SK-MEL-5 (cell line): ENCODE measurements at regions not wholly inside any gene's neighbourhood (a gene's known extent, or its start where the extent isn't known, plus 50 kb on each side); places are given as distances from the start of the nearest gene placed in this dataset.
"Not testable (repeated sequence)": the region's sequence is repeated elsewhere in the genome, so short reads cannot be mapped to it uniquely, and the experiment has no call there.

ENCODE experiments used
- DNase-seq: peaks from one replicate; pipeline ENCODE4 v3.0.0-alpha.2; 2016; ENCODE audit warnings: low read depth, low spot score
- in situ Hi-C: cut with HindIII; loops from 2 replicates; pipeline ENCODE4 v1.10.0; 2016; ENCODE audit warnings: low sequenced_read_pairs, high pct_unique_total_duplicates, low pct_unique_long_range_greater_than_20kb

- no peak for DNase-seq
- in situ Hi-C loops, result no loop called here
These were observed 344.3 kb downstream of the GADD45G start for GRCh38 chr9:89949111-89949510.

GRCh38 chr9:89951675-89952074, 346.9 kb downstream of the GADD45G start:
- DNase-seq, result no peak
- in situ Hi-C loops, result no loop called here

DNA sequence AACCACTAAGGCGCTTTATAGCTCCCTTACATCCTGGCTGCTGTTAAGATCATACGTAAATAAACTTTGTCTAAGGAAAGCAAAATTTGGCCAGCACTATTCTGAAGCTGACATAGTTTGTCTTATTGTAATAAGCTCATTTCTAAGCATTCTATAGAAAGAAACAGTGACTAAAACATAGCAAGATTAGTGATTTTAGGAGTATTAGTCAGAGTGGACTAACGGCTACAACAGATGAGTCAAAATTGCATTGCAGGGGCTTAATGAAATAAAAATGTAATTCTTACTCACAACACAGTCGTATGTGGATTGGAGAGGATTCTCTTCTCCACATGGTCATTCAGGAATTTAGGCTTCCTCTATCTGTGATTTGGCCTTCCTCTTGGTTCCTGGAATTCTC, 347.6 kb downstream of the GADD45G start:
- no peak for DNase-seq
- in situ Hi-C loops, result no loop called here

DNA sequence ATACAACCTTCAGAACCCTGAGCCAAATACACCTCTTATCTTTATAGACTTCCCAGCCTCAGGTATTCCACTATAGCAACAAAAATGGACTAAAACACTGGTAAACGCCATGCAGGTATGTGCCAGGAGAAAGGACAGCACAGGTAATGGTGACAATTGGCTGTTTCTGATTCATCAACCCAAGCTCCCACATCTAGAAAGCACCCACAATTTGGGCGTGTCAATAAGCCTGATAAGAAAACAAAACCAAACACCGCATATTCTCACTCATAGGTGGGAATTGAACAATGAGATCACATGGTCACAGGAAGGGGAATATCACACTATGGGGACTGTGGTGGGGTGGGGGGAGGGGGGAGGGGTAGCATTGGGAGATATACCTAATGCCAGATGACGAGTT, 348.5 kb downstream of the GADD45G start:
- DNase-seq, in situ Hi-C loops: not testable (repeated sequence)

- no peak for DNase-seq
- in situ Hi-C loops, result no loop called here
These were observed 349.2 kb downstream of the GADD45G start for GRCh38 chr9:89953824-89954615.

- in situ Hi-C loops, result no loop called here
These were observed 350.3 kb downstream of the GADD45G start for GRCh38 chr9:89955144-89955543.

GRCh38 chr9:89955626-89956025, 350.8 kb downstream of the GADD45G start:
- no peak for DNase-seq
- in situ Hi-C loops, result no loop called here

More at GRCh38 chr9:89955144-89955543, 350.3 kb downstream of the GADD45G start:
- no peak for DNase-seq

DNA sequence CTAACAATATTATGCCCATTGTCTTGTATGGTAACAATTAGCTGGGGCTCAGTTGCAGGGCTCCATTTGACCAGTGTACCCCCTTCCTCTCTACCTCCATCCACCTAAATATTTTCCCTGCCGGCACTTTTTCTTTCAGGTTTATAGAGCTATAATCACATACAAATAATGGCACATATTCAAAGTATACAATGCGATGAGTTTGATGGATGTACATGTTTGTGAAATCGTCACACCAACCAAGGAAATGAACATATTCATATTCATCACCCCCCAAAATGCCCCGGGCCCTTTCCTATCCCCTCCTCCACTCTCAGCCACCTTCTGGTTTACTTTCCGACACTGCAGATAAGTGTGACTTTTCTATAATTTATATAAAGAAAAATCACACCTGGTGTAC, 351.5 kb downstream of the GADD45G start:
- DNase-seq, result no peak
- in situ Hi-C loops, result no loop called here

GRCh38 chr9:89956907-89957306, 352.1 kb downstream of the GADD45G start:
- DNase-seq, result no peak
- in situ Hi-C loops, result no loop called here

- in situ Hi-C loops, result no loop called here
- no peak for DNase-seq
These were observed 353.3 kb downstream of the GADD45G start for GRCh38 chr9:89958086-89958485.

- no peak for DNase-seq
- in situ Hi-C loops, result no loop called here
These were observed 357.0 kb downstream of the GADD45G start for GRCh38 chr9:89961616-89962341.

DNA sequence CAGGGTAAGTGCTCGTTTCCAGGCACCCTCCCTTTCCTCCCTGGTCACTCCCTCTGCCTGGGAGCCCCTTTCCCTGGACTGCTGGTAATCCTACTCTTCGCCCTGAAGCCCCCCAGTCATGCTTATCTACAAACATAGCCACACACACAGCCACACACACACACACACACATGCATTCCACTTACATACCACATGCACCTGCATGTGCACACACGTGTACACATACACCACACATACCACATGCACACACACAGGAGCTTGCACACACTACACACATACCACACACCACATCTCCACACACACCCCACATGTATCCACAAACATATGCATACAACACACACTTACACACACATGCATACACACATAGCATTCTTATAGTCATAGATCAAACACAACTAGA, 358.5 kb downstream of the GADD45G start:
- DNase-seq, result no peak
- in situ Hi-C loops, result no loop called here

DNA sequence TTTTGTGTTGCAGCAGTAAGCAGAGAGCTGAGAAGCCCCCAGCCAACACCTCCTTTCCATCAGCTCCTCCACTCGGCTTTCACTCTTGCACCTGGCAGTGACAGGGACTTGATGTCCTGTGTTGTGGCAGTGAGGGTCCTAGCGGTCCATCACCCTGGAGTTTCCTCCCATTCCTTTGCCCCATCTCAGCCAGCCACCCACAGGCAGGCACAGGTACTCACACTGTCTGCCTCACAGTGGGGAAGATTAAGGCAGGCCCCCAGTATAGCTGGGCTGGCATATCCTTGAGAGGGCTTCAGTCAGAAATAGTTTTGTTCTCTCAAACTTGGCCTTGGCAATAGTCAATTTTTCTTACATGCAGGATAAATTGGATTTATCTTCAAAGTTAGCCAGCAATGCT, 362.7 kb downstream of the GADD45G start:
- in situ Hi-C loops, result no loop called here
- DNase-seq, result no peak

DNA sequence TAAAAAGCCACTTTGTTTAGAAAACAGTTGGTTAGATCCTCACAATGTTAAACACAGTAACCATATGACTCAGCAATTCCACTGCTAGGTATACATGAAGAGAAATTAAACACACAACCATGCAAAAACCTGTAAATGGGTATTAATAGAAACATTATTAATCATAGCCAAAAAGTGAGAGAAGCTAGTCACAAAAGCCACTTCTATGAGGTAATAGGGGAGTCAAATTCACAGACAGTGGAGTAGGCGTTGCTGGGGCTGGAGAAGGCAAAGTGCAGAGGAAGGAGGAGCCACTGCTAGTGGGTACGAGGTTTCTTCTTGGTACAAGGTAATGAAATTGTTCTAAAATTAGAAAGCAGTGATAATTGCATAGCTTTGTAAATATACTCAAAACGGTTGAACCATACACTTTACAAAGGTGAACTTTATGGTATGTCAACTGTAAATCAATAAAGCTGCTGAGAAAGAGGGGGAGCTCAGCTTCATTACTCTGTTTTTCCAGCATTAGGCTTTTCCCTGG, 364.4 kb downstream of the GADD45G start:
- in situ Hi-C loops, result no loop called here
- DNase-seq, result no peak

- in situ Hi-C loops, result no loop called here
- DNase-seq, result no peak
These were observed 365.2 kb downstream of the GADD45G start for GRCh38 chr9:89969881-89970639.

DNA sequence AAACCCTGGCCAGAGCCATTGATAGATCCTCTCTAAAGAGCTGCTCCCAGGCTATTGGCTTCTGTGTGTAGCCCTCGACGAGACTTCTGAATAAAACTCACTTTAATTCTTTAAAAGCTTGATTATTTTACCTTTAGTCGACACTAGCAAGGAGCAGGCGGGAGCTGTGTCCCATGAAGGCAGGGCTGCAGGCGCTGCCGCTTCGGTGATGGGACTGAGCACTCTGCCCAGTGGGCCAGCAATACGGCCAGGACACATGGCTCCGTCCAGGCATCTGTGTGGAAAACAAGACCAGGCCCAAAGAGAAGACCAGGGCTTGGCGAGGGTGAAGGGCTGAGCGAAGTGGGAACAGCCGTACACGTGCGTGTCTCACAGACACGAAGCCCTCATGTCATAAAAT, 365.9 kb downstream of the GADD45G start:
- no peak for DNase-seq
- in situ Hi-C loops, result no loop called here

GRCh38 chr9:89972535-89972934, 367.7 kb downstream of the GADD45G start:
- DNase-seq, result no peak
- in situ Hi-C loops, result no loop called here

- in situ Hi-C loops, result no loop called here
- no peak for DNase-seq
These were observed 369.8 kb downstream of the GADD45G start for GRCh38 chr9:89974582-89974981.
